GM12878 (cell line): ENCODE measurements at regions not wholly inside any gene's neighbourhood (a gene's known extent, or its start where the extent isn't known, plus 50 kb on each side); places are given as distances from the start of the nearest gene placed in this dataset.

Experiments
- ATAC-seq: fragments of 200-7000 bp; cut with Tn5 transposase; 3 replicates; pipeline ENCODE4 v1.9.1; 2020; ENCODE audit warnings: mild to moderate bottlenecking, moderate library complexity
- BruUV-seq: library from RNA; stranded (reverse); fragments of 400-500 nt; replicated peaks from 2 replicates; lab custom pipeline; 2021; lab: Mats Ljungman, UMichigan
- CTCF ChIA-PET: fragments of 300-600 bp; sonication (Branson Sonifier 250); formaldehyde crosslinking; extraction: SDS; loops from one replicate; lab custom pipeline; 2021; ENCODE audit warnings: inconsistent platforms; lab: Yijun Ruan, JAX
- POLR2A ChIA-PET: fragments of 350-600 bp; formaldehyde crosslinking; extraction: SDS; loops from one replicate; lab custom pipeline; 2021; ENCODE audit warnings: inconsistent platforms; lab: Charles Lee
- RAD21 ChIA-PET: fragments of 300-600 bp; sonication (Branson Sonifier 250); formaldehyde crosslinking; loops from one replicate; lab custom pipeline; 2023; ENCODE audit warnings: antibody characterized with exemption; ENCODE audit not compliant: unreplicated experiment; lab: Charles Lee
- SMC1A ChIA-PET: fragments of 300-600 bp; sonication (Branson Sonifier 250); formaldehyde crosslinking; loops from one replicate; lab custom pipeline; 2023; ENCODE audit not compliant: unreplicated experiment, uncharacterized antibody; lab: Charles Lee
- DNase-seq: peaks from one replicate; pipeline ENCODE4 v3.0.0-alpha.2; 2011; ENCODE audit warnings: low read depth, low spot score
- FAIRE-seq: peaks from 3 replicates; lab custom pipeline; 2011; peaks lifted over from hg19 to GRCh38; lab: Jason Lieb, UNC
- H2AFZ ChIP-seq: 2 replicates; pipeline ENCODE4 v1.6.0; 2011; ENCODE audit warnings: low read depth, low read length, control low read depth; ENCODE audit not compliant: control insufficient read depth
- H3K27ac ChIP-seq: 2 replicates; pipeline ENCODE4 v1.5.1; 2011; ENCODE audit warnings: control low read depth; ENCODE audit not compliant: control insufficient read depth, insufficient read depth
- H3K27me3 ChIP-seq, 2 experiments: replicated peaks in 1 of 2; 2 replicates each; pipeline versions ENCODE4 v1.6.0 to v1.6.1; 2011; ENCODE audit warnings: low read length in 1 of 2; ENCODE audit not compliant: control insufficient read depth in 2 of 2, insufficient read depth in 2 of 2
- H3K36me3 ChIP-seq, 2 experiments: 2 replicates each; pipeline ENCODE4 v1.5.1; 2011; ENCODE audit warnings: low read length in 1 of 2; ENCODE audit not compliant: control insufficient read depth in 2 of 2, insufficient read depth in 2 of 2
- H3K4me1 ChIP-seq: 2 replicates; pipeline ENCODE4 v1.6.1; 2011; ENCODE audit warnings: mild to moderate bottlenecking, low read length, moderate library complexity, mixed read lengths; ENCODE audit not compliant: control insufficient read depth, insufficient read depth
- H3K4me2 ChIP-seq: 2 replicates; pipeline ENCODE4 v1.6.0; 2011; ENCODE audit warnings: control low read depth; ENCODE audit not compliant: control insufficient read depth, insufficient read depth
- H3K4me3 ChIP-seq: fragments of 200-600 bp; sonication (generic); 2 replicates; pipeline ENCODE4 v1.5.1; 2016
- H3K79me2 ChIP-seq: 2 replicates; pipeline ENCODE4 v1.6.0; 2011; ENCODE audit warnings: low read length; ENCODE audit not compliant: control insufficient read depth, insufficient read depth
- H3K9ac ChIP-seq: 2 replicates; pipeline ENCODE4 v1.8.0; 2011; ENCODE audit warnings: low read length, control low read depth, mixed read lengths; ENCODE audit not compliant: control insufficient read depth, insufficient read depth
- H3K9me3 ChIP-seq: replicated peaks from 3 replicates; pipeline ENCODE4 v1.5.1; 2011; ENCODE audit warnings: mild to moderate bottlenecking, low read length; ENCODE audit not compliant: control insufficient read depth, insufficient read depth
- H4K20me1 ChIP-seq: 2 replicates; pipeline ENCODE4 v1.6.0; 2011; ENCODE audit not compliant: control insufficient read depth, insufficient read depth
- ATF2 ChIP-seq: IDR thresholded peaks from 2 replicates; pipeline ENCODE4 v1.6.1; 2012; ENCODE audit warnings: low read length, inconsistent platforms
- BACH1 ChIP-seq: fragments of 450-650 bp; IDR thresholded peaks from 2 replicates; pipeline ENCODE4 v1.6.1; 2017; ENCODE audit warnings: mild to moderate bottlenecking, borderline replicate concordance
- BRCA1 ChIP-seq: IDR thresholded peaks from 2 replicates; pipeline ENCODE4 v1.6.1; 2011; ENCODE audit warnings: low read depth, low read length, improper control_type of control experiment
- CUX1 ChIP-seq: IDR thresholded peaks from 2 replicates; pipeline ENCODE4 v1.6.1; 2012; ENCODE audit warnings: improper control_type of control experiment, low read depth, low read length; ENCODE audit not compliant: insufficient replicate concordance
- EED ChIP-seq: sonication (generic); IDR thresholded peaks from 2 replicates; pipeline ENCODE4 v1.6.1; 2016; ENCODE audit warnings: antibody characterized with exemption, low read depth
- EZH2 ChIP-seq: IDR thresholded peaks from 2 replicates; pipeline ENCODE4 v1.6.1; 2012; ENCODE audit warnings: low read depth, mild to moderate bottlenecking, control low read depth, inconsistent platforms, low read length, borderline replicate concordance; ENCODE audit not compliant: control insufficient read depth
- GATAD2B ChIP-seq: fragments of 450-650 bp; conservative IDR thresholded peaks from 2 replicates; pipeline ENCODE4 v1.6.1; 2017; ENCODE audit warnings: low read depth, mild to moderate bottlenecking, moderate library complexity
- MTA3 ChIP-seq: IDR thresholded peaks from 2 replicates; pipeline ENCODE4 v1.6.1; 2012; ENCODE audit warnings: low read length, inconsistent platforms, borderline replicate concordance
- RUNX3 ChIP-seq: IDR thresholded peaks from 2 replicates; pipeline ENCODE4 v1.6.1; 2012; ENCODE audit warnings: low read length, inconsistent platforms
- SMAD1 ChIP-seq: fragments of 450-650 bp; IDR thresholded peaks from 2 replicates; pipeline ENCODE4 v1.6.1; 2018; ENCODE audit warnings: mild to moderate bottlenecking, low read depth; ENCODE audit not compliant: partially characterized antibody
- ZNF687 ChIP-seq: fragments of 450-650 bp; IDR thresholded peaks from 2 replicates; pipeline ENCODE4 v1.6.1; 2017; ENCODE audit warnings: mild to moderate bottlenecking, moderate library complexity
- WGBS: methylation state at CpG from one replicate; pipeline ENCODE4 v1.1.6; 2016; ENCODE audit warnings: low lambda C conversion rate; ENCODE audit not compliant: insufficient replicate concordance, insufficient coverage; ENCODE audit errors: missing lambda C conversion rate; 5-methylcytosine and 5-hydroxymethylcytosine counted together
- in situ Hi-C: fragments of 300-500 bp; cut with MboI; formaldehyde crosslinking; loops from 9 replicates; pipeline ENCODE4 v1.14.3; 2018; ENCODE audit warnings: mixed read lengths
- intact Hi-C: fragments of 100-400 bp; cut with micrococcal nuclease; formaldehyde crosslinking; loops from one replicate; pipeline ENCODE4 v1.14.2; 2022; ENCODE audit not compliant: unreplicated experiment

DNA sequence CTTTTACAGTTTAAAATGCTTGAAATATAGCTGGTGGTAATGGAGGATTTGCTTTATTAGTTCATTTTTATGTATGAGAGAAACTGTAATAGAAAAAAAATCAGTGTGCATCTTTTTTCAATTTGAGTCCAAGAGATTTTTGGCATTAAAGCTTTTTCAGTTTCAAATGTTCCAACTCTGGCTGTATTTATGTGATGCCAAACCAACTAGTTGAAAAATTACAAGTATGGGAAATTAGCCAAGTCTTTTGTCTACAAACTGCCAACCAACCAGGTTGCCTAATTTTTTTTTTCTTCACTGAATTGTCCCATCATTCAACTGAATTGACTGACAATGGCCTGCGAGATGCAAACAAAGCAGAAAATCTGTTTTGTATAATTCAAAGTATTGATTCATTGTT is 95.7 kb downstream of the ICOS start (continued):
- TF ChIP-seq CUX1 (no peak), BACH1 (no peak), ATF2 (no peak), MTA3 (no peak)

GRCh38 chr2:204033611-204034495 is 97.3 kb downstream of the ICOS start:
- Histone ChIP-seq H3K4me2 (no peak overlapping the region), H3K79me2 (no peaks in the 10 kb centered on the region), H3K9me3 (no peaks in the 10 kb centered on the region), H3K9ac (no peak overlapping the region), H3K27ac (no peak overlapping the region), H3K27me3 (0 out of 4 replicates have a peak, but pooled peaks cover 0 to 2% of the 10 kb centered on the region in 2 experiments), H3K4me1 (no peaks in the 10 kb centered on the region), H3K4me3 (no peak overlapping the region), H2AFZ (no peak overlapping the region), H4K20me1 (no peaks in the 10 kb centered on the region), H3K36me3 (no peaks in the 10 kb centered on the region)
- ChIA-PET POLR2A (no interaction called here), SMC1A (interaction anchor here (0.7 kb wide), 1 partner anchor 25 kb away, joined by 4 read pairs; no protein-coding TSS in a partner anchor), CTCF (no interaction called here), RAD21 (no interaction called here)
- FAIRE-seq (no peak), ATAC-seq (no peak), DNase-seq (no peak)
- WGBS: 70% methylated on average over 8 of the region's 8 CpGs
- intact Hi-C loops (no loop called here), in situ Hi-C loops (no loop called here)
- no TSS peak for BruUV-seq
- no peak for TF ChIP-seq EED
- TF ChIP-seq BRCA1: no peak
- TF ChIP-seq EZH2: no peak
- no peak for TF ChIP-seq RUNX3
- no peak for TF ChIP-seq ZNF687
- no peak for TF ChIP-seq GATAD2B
- TF ChIP-seq SMAD1: no peak
